Muscle layer of duodenum (tissue), 2 donors: ENCODE measurements at regions not wholly inside any gene's neighbourhood (a gene's known extent, or its start where the extent isn't known, plus 50 kb on each side); places are given as distances from the start of the nearest gene placed in this dataset.
"Not testable (repeated sequence)": the region's sequence is repeated elsewhere in the genome, so short reads cannot be mapped to it uniquely, and the experiment has no call there.

ENCODE experiments used
- H3K27ac ChIP-seq: one replicate; pipeline ENCODE4 v1.7.0; 2013; ENCODE audit warnings: mild to moderate bottlenecking, low read length
- H3K27me3 ChIP-seq: one replicate; pipeline ENCODE4 v1.7.0; 2013; ENCODE audit warnings: low read depth, mild to moderate bottlenecking, control low read depth, low read length
- H3K36me3 ChIP-seq, 2 donors: one replicate each; pipeline ENCODE4 v1.7.0; 2013; ENCODE audit warnings: low read length in 2 of 2, control low read depth in 1 of 2, mild to moderate bottlenecking in 1 of 2; ENCODE audit not compliant: insufficient read depth in 2 of 2, control insufficient read depth in 1 of 2
- H3K4me1 ChIP-seq, 2 donors: one replicate each; pipeline ENCODE4 v1.7.0; 2013; ENCODE audit warnings: low read length in 2 of 2, mild to moderate bottlenecking in 2 of 2, control low read depth in 1 of 2, moderate library complexity in 1 of 2; ENCODE audit not compliant: insufficient read depth in 2 of 2, control insufficient read depth in 1 of 2
- H3K4me3 ChIP-seq, 2 donors: one replicate each; pipeline ENCODE4 v1.7.0; 2013; ENCODE audit warnings: low read length in 2 of 2, low read depth in 1 of 2, mild to moderate bottlenecking in 1 of 2
- H3K9me3 ChIP-seq, 2 donors: one replicate each; pipeline ENCODE4 v1.7.0; 2013; ENCODE audit warnings: low read length in 2 of 2, control low read depth in 1 of 2, mild to moderate bottlenecking in 1 of 2; ENCODE audit not compliant: control insufficient read depth in 1 of 2
- donor health status: healthy.

- Histone ChIP-seq H3K36me3 (no peaks in the 10 kb centered on the region), H3K4me1 (no peaks in the 10 kb centered on the region), H3K9me3 (no peaks in the 10 kb centered on the region), H3K4me3 (no peak overlapping the region), H3K27ac (no peak overlapping the region), H3K27me3 (no peaks in the 10 kb centered on the region)
Measured at GRCh38 chr16:26598061-26598460, 468.7 kb upstream of the C16orf82 start.

GRCh38 chr16:26598998-26599784, 467.5 kb upstream of the C16orf82 start:
- no peaks in the 10 kb centered on the region for H3K27me3 ChIP-seq
- H3K27ac ChIP-seq = no peak overlapping the region
- no peaks in the 10 kb centered on the region for H3K36me3 ChIP-seq
- H3K4me3 ChIP-seq = no peak overlapping the region
- no peaks in the 10 kb centered on the region for H3K9me3 ChIP-seq
- no peaks in the 10 kb centered on the region for H3K4me1 ChIP-seq

GRCh38 chr16:26599785-26600104, 467.0 kb upstream of the C16orf82 start:
- Histone ChIP-seq H3K36me3 (no peaks in the 10 kb centered on the region), H3K4me1 (no peaks in the 10 kb centered on the region), H3K9me3 (no peaks in the 10 kb centered on the region), H3K4me3 (no peak overlapping the region), H3K27ac (no peak overlapping the region), H3K27me3 (no peaks in the 10 kb centered on the region)

- Histone ChIP-seq H3K4me3 (no peak overlapping the region), H3K36me3 (no peaks in the 10 kb centered on the region), H3K27ac (no peak overlapping the region), H3K27me3 (no peaks in the 10 kb centered on the region), H3K9me3 (no peaks in the 10 kb centered on the region), H3K4me1 (no peaks in the 10 kb centered on the region)
Measured at GRCh38 chr16:26601335-26601734, 465.4 kb upstream of the C16orf82 start.

GRCh38 chr16:26605626-26606271, 461.0 kb upstream of the C16orf82 start:
- Histone ChIP-seq H3K9me3 (no peaks in the 10 kb centered on the region), H3K27me3 (no peaks in the 10 kb centered on the region), H3K27ac (no peak overlapping the region), H3K4me1 (no peaks in the 10 kb centered on the region), H3K4me3 (no peak overlapping the region), H3K36me3 (no peaks in the 10 kb centered on the region)

- Histone ChIP-seq H3K4me1 (no peaks in the 10 kb centered on the region), H3K4me3 (no peak overlapping the region), H3K36me3 (no peaks in the 10 kb centered on the region), H3K9me3 (no peaks in the 10 kb centered on the region), H3K27ac (no peak overlapping the region), H3K27me3 (no peaks in the 10 kb centered on the region)
Measured at GRCh38 chr16:26606381-26607150, 460.2 kb upstream of the C16orf82 start.

GRCh38 chr16:26614237-26614841, 452.4 kb upstream of the C16orf82 start:
- H3K36me3 ChIP-seq = no peaks in the 10 kb centered on the region
- H3K27ac ChIP-seq = no peak overlapping the region
- H3K4me1 ChIP-seq = no peaks in the 10 kb centered on the region
- no peaks in the 10 kb centered on the region for H3K27me3 ChIP-seq
- no peak overlapping the region for H3K4me3 ChIP-seq
- no peaks in the 10 kb centered on the region for H3K9me3 ChIP-seq

- no peaks in the 10 kb centered on the region for H3K27me3 ChIP-seq
Measured at GRCh38 chr16:26623442-26623841, 443.3 kb upstream of the C16orf82 start.

GRCh38 chr16:26627958-26628357, 438.8 kb upstream of the C16orf82 start:
- no peaks in the 10 kb centered on the region for H3K9me3 ChIP-seq
- no peaks in the 10 kb centered on the region for H3K27me3 ChIP-seq
- H3K27ac ChIP-seq = no peak overlapping the region
- no peak overlapping the region for H3K4me3 ChIP-seq
- H3K4me1 ChIP-seq = no peaks in the 10 kb centered on the region
- no peaks in the 10 kb centered on the region for H3K36me3 ChIP-seq

More at GRCh38 chr16:26623442-26623841, 443.3 kb upstream of the C16orf82 start:
- Histone ChIP-seq H3K4me3 (no peak overlapping the region), H3K36me3 (no peaks in the 10 kb centered on the region), H3K9me3 (no peaks in the 10 kb centered on the region), H3K4me1 (no peaks in the 10 kb centered on the region), H3K27ac (no peak overlapping the region)

GRCh38 chr16:26631365-26631764, 435.4 kb upstream of the C16orf82 start:
- not testable (repeated sequence) for H3K27me3 ChIP-seq, H3K36me3 ChIP-seq, H3K4me3 ChIP-seq, H3K9me3 ChIP-seq, H3K27ac ChIP-seq, H3K4me1 ChIP-seq

GRCh38 chr16:26642047-26642664, 424.6 kb upstream of the C16orf82 start:
- Histone ChIP-seq H3K27me3 (no peaks in the 10 kb centered on the region), H3K27ac (no peak overlapping the region), H3K4me3 (no peak overlapping the region), H3K4me1 (no peaks in the 10 kb centered on the region), H3K36me3 (no peaks in the 10 kb centered on the region), H3K9me3 (no peaks in the 10 kb centered on the region)
